Heart right ventricle (tissue), 16 donors: ENCODE measurements at regions not wholly inside any gene's neighbourhood (a gene's known extent, or its start where the extent isn't known, plus 50 kb on each side); places are given as distances from the start of the nearest gene placed in this dataset.

Source experiments
- ATAC-seq, 8 donors: fragments of 200-7000 bp; cut with Tn5 transposase; one replicate each; pipeline ENCODE4 v1.9.1; 2020; ENCODE audit warnings: mild to moderate bottlenecking in 8 of 8, moderate library complexity in 8 of 8, moderate number of reproducible peaks in 1 of 8
- DNase-seq, 2 donors: peaks; one replicate each; pipeline ENCODE4 v3.0.0-alpha.2; 2020
- H3K27ac ChIP-seq, 10 donors: fragments of 200-600 bp; sonication (generic) in 2 of 10; one replicate each; pipeline versions ENCODE4 v1.5.0 to v1.8.0; 2020 to 2022; ENCODE audit warnings: mild to moderate bottlenecking in 3 of 10
- H3K27me3 ChIP-seq, 7 donors: fragments of 200-600 bp; one replicate each; pipeline ENCODE4 v1.8.0; 2021 to 2022; ENCODE audit warnings: mild to moderate bottlenecking in 2 of 7
- H3K36me3 ChIP-seq, 9 donors: fragments of 200-600 bp; sonication (generic) in 1 of 9; one replicate each; pipeline versions ENCODE4 v1.5.0 to v1.8.0; 2020 to 2022; ENCODE audit warnings: mild to moderate bottlenecking in 2 of 9
- H3K4me1 ChIP-seq, 9 donors: fragments of 200-600 bp; sonication (generic) in 1 of 9; one replicate each; pipeline versions ENCODE4 v1.5.0 to v1.8.0; 2020 to 2022; ENCODE audit warnings: mild to moderate bottlenecking in 4 of 9
- H3K4me3 ChIP-seq, 10 donors: fragments of 200-600 bp; sonication (generic) in 2 of 10; one replicate each; pipeline versions ENCODE4 v1.5.0 to v1.8.0; 2020 to 2022; ENCODE audit warnings: mild to moderate bottlenecking in 7 of 10, moderate library complexity in 2 of 10
- H3K9me3 ChIP-seq, 11 donors: fragments of 200-600 bp in 10 of 11; sonication (generic) in 2 of 11; one replicate each; pipeline versions ENCODE4 v1.5.0 to v1.8.0; 2013 to 2022; ENCODE audit warnings: mild to moderate bottlenecking in 2 of 11, control low read depth in 1 of 11, moderate library complexity in 1 of 11
- CTCF ChIP-seq, 9 donors: fragments of 200-600 bp; sonication (generic) in 2 of 9; IDR thresholded peaks; one replicate each; pipeline versions ENCODE4 v1.5.0 to v1.8.0; 2021 to 2022; ENCODE audit warnings: antibody characterized with exemption in 9 of 9, mild to moderate bottlenecking in 5 of 9, moderate library complexity in 1 of 9
- WGBS, 2 donors: extraction: QIAGEN DNeasy Blood & Tissue Kit; methylation state at CpG; one replicate each; pipeline ENCODE4 v1.1.7; 2013; ENCODE audit warnings: inconsistent platforms in 1 of 2; 5-methylcytosine and 5-hydroxymethylcytosine counted together
- intact Hi-C, 10 donors: fragments of 100-400 bp; cut with DNase I; formaldehyde crosslinking; loops; one replicate each; pipeline versions ENCODE4 v1.11.1 to v1.14.2; 2022
- donor health status: Arrhythmogenic right ventricular cardiomyopathy.
- donor health status: ischemic (EF 13 %, LVEDD 7.1; RV severe dilation, severe dysfunction).
- donor health status: healthy with polysubstance abuse.
- donor health status: DM: no; HTN: yes; CAD: no.
- donor health status: DM: no; HTN: no; CAD: no.
- donor health status: ischemic (EF 25% LVEDD 6.9; RV normal size, moderate dysfunction).
- donor health status: ischemic (EF 25% LVEDD 5.7; RV mildly dilated, moderate dysfunction).
- donor health status: healthy.
- donor health status: DM: yes; HTN: yes; CAD: no.
- donor health status: Ischemic cardiomyopathy.
- donor health status: ischemic (EF 35%, LVEDD 5.7; RV mildly dilated, moderate dysfunction).
- donor health status: nonischemic (EF 11% LVEDD 7.7; RV severe dilation, severe dysfunction).
- donor health status: DM: yes; HTN: yes; CAD: no.
- donor health status: PGD.
- donor health status: ischemic (EF 29% LVEDD 5.4; RV normal size, mild dysfunction).
- donor health status: nonischemic (EF 23%, LVEDD 6.1; RV moderate dilation, normal function).

GRCh38 chr1:198927129-198927528 is 288.3 kb downstream of the PTPRC start:
- WGBS, 2 donors: 93 to 95% methylated on average over 3 of the region's 3 CpGs
- no peak for ATAC-seq

DNA sequence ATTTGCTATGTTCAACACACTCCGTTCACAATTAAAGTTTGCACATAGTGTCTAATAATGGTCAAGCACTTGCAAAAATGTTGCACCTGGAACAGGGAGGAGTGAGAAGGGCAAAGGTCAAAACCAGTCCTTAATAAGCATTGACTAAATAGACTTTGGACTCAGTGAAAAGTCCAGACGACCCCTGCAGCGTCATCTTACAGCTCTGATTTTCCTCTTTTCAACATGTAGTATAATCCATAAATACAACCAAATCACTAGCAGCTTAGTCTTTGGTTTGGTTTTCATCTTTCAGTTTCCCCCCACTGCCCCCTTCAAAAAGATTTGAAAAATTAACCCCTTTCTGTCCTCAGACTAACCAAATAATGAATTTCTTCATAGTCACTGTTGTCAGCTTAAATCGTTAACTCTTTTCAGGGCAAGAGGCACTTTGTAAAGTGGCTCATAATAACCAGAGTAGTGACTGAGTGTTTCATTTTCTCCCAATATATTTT is 290.3 kb downstream of the PTPRC start:
- Histone ChIP-seq H3K36me3 (no peaks in the 10 kb centered on the region), H3K4me1 (peaks cover 0 to 79% (median 21%) of the 10 kb centered on the region in 9 donors), H3K4me3 (peak overlapping the region in 4 of 10 donors; percentile 21 to 38 (median 34)), H3K27ac (peak overlapping the region in 4 of 10 donors; percentile 46 to 88 (median 64)), H3K9me3 (no peaks in the 10 kb centered on the region), H3K27me3 (no peaks in the 10 kb centered on the region)
- DNase-seq: no peak
- intact Hi-C loops: no loop called here
- no peak for ATAC-seq
- WGBS, 2 donors: 62 to 64% methylated on average over 4 of the region's 4 CpGs
- no peak for TF ChIP-seq CTCF (IDR thresholded peaks at IDR 0.05)

More at GRCh38 chr1:198927129-198927528, 288.3 kb downstream of the PTPRC start:
- no peak for DNase-seq
- H3K9me3 ChIP-seq: no peaks in the 10 kb centered on the region
- no peak overlapping the region for H3K27ac ChIP-seq
- no peaks in the 10 kb centered on the region for H3K27me3 ChIP-seq
- H3K4me1 ChIP-seq: peaks cover 0 to 76% (median 22%) of the 10 kb centered on the region in 9 donors
- no peaks in the 10 kb centered on the region for H3K36me3 ChIP-seq
- intact Hi-C loops: no loop called here
- TF ChIP-seq CTCF (IDR thresholded peaks at IDR 0.05): no peak
- H3K4me3 ChIP-seq: no peak overlapping the region

DNA sequence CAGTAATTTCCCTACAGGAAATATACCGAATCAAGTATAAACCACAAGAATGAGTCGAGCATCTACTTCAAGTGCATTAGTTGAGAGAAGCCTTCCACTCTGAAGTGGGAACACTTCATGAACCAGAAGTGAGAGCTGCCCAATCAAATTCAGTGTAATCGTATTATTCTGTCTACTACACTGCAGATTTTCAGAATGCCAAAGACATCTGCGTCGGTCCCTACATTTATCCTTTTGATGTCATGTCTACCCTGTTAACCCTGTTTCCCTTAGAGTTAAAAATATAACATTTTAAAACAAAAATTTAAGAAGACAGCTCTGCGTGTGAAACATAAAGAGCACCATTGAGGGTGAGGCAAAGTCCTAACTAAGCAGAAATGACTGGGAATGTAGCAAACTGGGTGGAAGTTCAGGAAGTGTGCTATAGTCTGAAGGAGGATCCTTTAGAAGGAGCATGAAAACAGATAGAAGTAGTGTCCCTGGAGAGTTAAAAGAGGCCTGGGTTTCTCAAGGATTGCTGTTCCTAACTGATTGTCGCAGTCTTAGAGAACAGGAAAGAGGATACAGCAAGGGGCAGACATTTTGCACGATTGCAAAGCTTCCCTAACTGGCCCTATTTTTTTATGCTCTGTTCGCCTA is 291.2 kb downstream of the PTPRC start:
- DNase-seq (no peak), ATAC-seq (peak in 7 of 8 donors; percentile 73 to 80 (median 77))
- intact Hi-C loops: loop anchor here in 2 of 10 donors (10.0 kb wide), 1 partner anchor 155 kb away; no protein-coding TSS in a partner anchor
- no peak for TF ChIP-seq CTCF (IDR thresholded peaks at IDR 0.05)
- no peaks in the 10 kb centered on the region for H3K27me3 ChIP-seq
- H3K4me1 ChIP-seq: peaks cover 2 to 79% (median 26%) of the 10 kb centered on the region in 9 donors
- WGBS, 2 donors: 22 to 27% methylated on average over 9 of the region's 9 CpGs
- no peaks in the 10 kb centered on the region for H3K36me3 ChIP-seq
- H3K4me3 ChIP-seq: peak overlapping the region in 9 of 10 donors; percentile 2 to 38 (median 25)
- no peaks in the 10 kb centered on the region for H3K9me3 ChIP-seq
- peak overlapping the region in 9 of 10 donors; percentile 2 to 88 (median 40) for H3K27ac ChIP-seq

DNA sequence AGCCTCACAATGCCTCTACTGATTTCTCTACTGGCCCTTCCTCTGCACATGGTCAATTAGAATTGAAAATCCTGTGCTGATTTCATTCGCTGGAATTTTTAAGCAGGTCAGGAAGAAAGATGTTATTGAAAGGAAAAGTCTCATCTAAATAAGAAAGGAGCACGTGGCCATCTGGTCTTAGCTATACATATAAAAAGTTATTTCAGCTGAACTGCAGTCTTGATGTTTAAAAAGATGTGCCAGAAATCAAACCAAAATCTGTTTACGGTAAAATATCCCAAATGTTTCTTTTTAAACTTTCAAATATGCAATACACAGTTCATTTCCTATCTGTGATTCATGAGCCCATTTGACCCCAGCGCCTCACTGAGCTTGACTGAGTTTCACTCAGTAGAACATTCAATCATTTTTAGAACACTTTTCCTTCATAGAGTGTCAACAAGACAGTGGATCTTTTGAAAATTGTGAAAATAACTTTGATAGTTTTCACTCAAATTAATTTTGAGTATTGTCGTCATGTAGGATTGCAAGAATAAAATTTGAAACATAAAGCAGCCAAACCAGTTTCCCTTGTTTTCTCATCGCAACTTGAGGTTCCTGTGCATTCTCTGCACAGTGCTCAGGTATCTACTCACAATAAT is 293.6 kb downstream of the PTPRC start:
- Histone ChIP-seq H3K27me3 (no peaks in the 10 kb centered on the region), H3K36me3 (no peaks in the 10 kb centered on the region), H3K9me3 (no peaks in the 10 kb centered on the region), H3K4me1 (peaks cover 2 to 75% (median 31%) of the 10 kb centered on the region in 9 donors), H3K27ac (peak overlapping the region in 5 of 10 donors; percentile 1 to 88 (median 83)), H3K4me3 (peak overlapping the region in 4 of 10 donors; percentile 18 to 80 (median 70))
- intact Hi-C loops: loop anchor here in 2 of 10 donors (10.0 kb wide), 1 partner anchor 158 kb away; no protein-coding TSS in a partner anchor
- ATAC-seq (no peak), DNase-seq (no peak)
- WGBS, 2 donors: 56 to 66% methylated on average over 6 of the region's 6 CpGs
- no peak for TF ChIP-seq CTCF (IDR thresholded peaks at IDR 0.05)
